ENCODE measurements at regions not wholly inside any gene's neighbourhood (a gene's known extent, or its start where the extent isn't known, plus 50 kb on each side); places are given as distances from the start of the nearest gene placed in this dataset.
"Not testable (repeated sequence)": the region's sequence is repeated elsewhere in the genome, so short reads cannot be mapped to it uniquely, and the experiment has no call there.

- H3K4me1 ChIP-seq; H3K9me3 ChIP-seq; H3K27ac ChIP-seq; H3K4me3 ChIP-seq; DNase-seq (ENCODE audit: low spot score in 2 of 2); H3K36me3 ChIP-seq; H3K27me3 ChIP-seq: not testable (repeated sequence)
- WGBS, result 29% methylated on average over 7 of the region's 59 CpGs
Observed at GRCh38 chr1:145505663-145506647, 80.6 kb upstream of the NBPF20 start.

DNA sequence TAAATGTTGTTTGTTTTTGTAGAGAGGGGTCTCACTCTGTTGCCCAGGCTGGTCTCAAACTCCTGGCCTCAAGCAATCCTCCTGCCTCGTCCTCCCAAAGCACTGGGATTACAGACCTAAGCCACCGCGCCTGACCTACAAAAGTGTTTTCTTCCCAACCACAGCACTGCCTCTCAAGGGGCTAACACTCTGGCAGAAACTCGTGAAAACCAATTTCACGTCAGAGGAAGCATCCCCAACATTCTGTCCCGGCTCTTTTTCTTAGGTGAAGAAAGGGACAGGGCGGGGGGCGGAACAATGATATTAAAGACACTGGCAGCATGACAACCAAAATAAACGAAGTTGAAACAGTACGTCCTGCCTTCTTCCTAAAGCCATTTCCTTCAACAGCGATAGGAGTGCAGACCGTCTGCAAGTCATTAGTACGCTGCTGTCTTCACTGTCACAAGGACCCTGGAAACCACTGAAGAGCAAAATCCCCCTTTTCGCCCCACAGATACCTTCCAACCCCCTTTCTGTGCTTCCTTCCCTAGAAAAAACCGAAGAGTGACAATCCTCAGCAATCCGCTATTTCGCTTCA lies 79.5 kb upstream of the NBPF20 start:
- not testable (repeated sequence) for H3K4me3 ChIP-seq; DNase-seq (ENCODE audit: low spot score in 2 of 2); H3K4me1 ChIP-seq; H3K36me3 ChIP-seq; H3K27me3 ChIP-seq; H3K27ac ChIP-seq; H3K9me3 ChIP-seq
- WGBS, result no CpG with 5 or more reads among the region's 17 CpGs

- not testable (repeated sequence) for DNase-seq (ENCODE audit: low spot score in 2 of 2); H3K4me1 ChIP-seq; H3K36me3 ChIP-seq; H3K4me3 ChIP-seq; H3K9me3 ChIP-seq; H3K27ac ChIP-seq; H3K27me3 ChIP-seq
- no CpG with 5 or more reads among the region's 2 CpGs for WGBS
Observed at GRCh38 chr1:145504310-145504709, 78.9 kb upstream of the NBPF20 start.

DNA sequence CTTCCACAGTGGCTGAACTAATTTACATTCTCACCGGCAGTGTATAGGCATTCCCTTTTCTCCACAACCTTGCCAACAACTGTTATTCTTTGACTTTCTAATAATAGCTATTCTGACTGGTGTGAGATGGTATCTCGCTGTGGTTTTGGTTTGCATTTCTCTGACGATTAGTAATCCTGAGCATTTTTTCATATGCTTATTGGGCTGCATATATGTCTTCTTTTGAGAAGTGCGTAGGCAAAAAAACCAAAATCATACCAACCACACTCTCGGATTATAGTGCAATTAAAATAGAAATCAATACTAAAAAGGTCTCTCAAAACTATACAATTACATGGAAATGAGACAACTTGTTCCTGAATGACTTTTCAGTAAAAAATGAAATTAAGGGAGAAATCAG lies 74.8 kb upstream of the NBPF20 start:
- not testable (repeated sequence) for DNase-seq (ENCODE audit: low spot score in 2 of 2); H3K27me3 ChIP-seq; H3K9me3 ChIP-seq; H3K27ac ChIP-seq; H3K4me3 ChIP-seq; H3K36me3 ChIP-seq; H3K4me1 ChIP-seq
- no CpG with 5 or more reads among the region's 5 CpGs for WGBS

GRCh38 chr1:145495077-145495871 lies 69.9 kb upstream of the NBPF20 start:
- 55% methylated on average over 5 of the region's 7 CpGs for WGBS
- H3K27me3 ChIP-seq; DNase-seq (ENCODE audit: low spot score in 2 of 2); H3K36me3 ChIP-seq; H3K27ac ChIP-seq; H3K9me3 ChIP-seq; H3K4me3 ChIP-seq; H3K4me1 ChIP-seq: not testable (repeated sequence)

DNA sequence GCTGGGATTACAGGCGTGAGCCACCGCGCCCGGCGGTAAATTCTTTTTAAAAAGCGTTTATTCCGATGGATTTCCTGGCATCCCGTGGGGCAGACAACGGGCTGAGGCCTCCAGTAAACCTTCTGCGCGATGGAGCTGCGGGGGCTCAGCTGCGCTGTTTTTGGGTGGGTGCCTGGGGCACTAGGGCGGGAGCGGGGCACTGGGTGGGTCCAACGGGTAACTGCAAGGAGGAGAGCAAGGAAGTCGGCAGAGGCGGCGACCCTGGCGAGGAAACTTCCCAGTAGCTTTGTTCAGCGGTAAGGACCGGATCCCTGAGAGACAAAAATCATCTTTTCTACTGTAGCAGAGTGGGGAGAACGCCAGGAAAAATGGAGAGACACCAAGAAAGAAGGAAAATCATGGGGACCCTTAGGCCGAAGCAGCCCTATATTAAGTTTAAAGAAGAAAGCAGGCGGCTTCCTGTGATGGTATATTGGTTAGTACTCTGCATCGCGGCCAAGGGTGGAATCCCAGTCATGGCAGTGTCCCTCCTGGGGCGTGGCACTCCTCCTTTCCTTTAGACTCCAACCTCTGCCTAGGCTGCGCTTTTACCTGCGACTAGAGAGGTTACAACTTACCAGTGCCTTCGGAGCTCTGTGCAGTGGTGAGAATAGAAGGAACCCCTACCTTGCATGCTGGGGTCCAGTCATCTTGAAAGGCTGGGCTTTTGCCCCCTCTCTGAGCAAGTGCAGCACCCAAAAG lies 63.0 kb upstream of the NBPF20 start:
- not testable (repeated sequence) for H3K9me3 ChIP-seq; H3K4me3 ChIP-seq; H3K4me1 ChIP-seq; DNase-seq (ENCODE audit: low spot score in 2 of 2); H3K27ac ChIP-seq; H3K36me3 ChIP-seq
- peaks cover 15% of the 10 kb centered on the region for H3K27me3 ChIP-seq
- WGBS, result no CpG with 5 or more reads among the region's 31 CpGs

GRCh38 chr1:145487156-145487555 lies 61.8 kb upstream of the NBPF20 start:
- not testable (repeated sequence) for DNase-seq (ENCODE audit: low spot score in 2 of 2); H3K27ac ChIP-seq; H3K36me3 ChIP-seq; H3K4me1 ChIP-seq; H3K9me3 ChIP-seq
- peak overlapping the region; percentile 30 for H3K4me3 ChIP-seq
- no CpG with 5 or more reads among the region's 36 CpGs for WGBS
- peaks cover 15% of the 10 kb centered on the region for H3K27me3 ChIP-seq

DNA sequence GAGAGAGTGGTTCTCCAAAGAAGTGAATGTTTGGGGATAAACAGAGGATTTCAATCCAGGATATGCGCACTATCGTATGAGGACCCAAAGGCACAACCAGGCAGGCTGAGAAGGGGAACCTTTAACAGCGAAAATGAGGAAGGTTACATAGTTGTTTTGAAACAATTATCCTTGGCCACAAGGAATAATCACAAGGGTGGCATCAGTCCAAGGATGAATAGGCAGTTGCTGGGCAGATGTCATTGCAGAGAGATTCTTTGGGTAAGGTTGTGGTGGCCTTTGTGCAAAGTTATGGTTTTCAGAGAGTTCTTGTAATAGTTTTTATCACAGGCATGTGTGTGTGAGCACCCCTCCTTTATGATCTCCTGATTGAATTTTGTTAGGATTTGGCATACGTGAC lies 58.9 kb upstream of the NBPF20 start:
- H3K4me3 ChIP-seq; H3K9me3 ChIP-seq; H3K4me1 ChIP-seq; H3K36me3 ChIP-seq; DNase-seq (ENCODE audit: low spot score in 2 of 2); H3K27ac ChIP-seq: not testable (repeated sequence)
- 60% methylated on average over 3 of the region's 4 CpGs for WGBS
- H3K27me3 ChIP-seq, result peaks cover 15% of the 10 kb centered on the region

DNA sequence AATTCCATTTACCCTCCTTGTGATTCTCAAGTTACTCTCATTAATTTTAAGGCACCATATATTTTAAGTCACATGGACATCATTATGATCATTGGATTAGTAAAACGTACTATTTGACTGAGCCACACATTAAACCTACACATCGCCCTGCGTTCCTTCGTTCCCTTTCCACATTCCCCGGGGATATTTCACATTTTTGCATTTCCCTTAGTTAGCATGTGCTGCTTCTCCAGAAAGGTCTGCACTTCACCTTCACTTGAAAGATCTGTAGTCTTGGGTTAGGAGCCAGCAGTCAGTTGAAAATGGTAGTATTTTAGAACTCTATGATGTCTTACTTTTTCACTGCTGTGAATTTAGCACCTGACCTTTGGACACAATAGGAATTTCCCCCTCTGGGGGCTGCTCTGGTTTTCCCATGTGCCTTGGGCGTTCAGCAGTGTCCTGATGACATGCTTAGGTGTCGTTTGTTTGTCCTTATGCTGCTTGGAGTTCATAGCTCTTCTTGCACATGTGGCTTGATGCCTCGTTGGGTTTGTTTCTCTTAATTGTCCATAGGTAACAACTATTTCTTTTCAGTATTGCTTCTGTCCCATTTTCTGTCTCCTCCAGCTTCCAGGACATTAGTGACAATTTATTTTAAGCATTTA lies 56.9 kb upstream of the NBPF20 start:
- not testable (repeated sequence) for H3K36me3 ChIP-seq; H3K9me3 ChIP-seq; H3K4me1 ChIP-seq; H3K27ac ChIP-seq; DNase-seq (ENCODE audit: low spot score in 2 of 2); H3K4me3 ChIP-seq
- H3K27me3 ChIP-seq, result peaks cover 15% of the 10 kb centered on the region
- WGBS, result 18% methylated on average over 8 of the region's 8 CpGs

DNA sequence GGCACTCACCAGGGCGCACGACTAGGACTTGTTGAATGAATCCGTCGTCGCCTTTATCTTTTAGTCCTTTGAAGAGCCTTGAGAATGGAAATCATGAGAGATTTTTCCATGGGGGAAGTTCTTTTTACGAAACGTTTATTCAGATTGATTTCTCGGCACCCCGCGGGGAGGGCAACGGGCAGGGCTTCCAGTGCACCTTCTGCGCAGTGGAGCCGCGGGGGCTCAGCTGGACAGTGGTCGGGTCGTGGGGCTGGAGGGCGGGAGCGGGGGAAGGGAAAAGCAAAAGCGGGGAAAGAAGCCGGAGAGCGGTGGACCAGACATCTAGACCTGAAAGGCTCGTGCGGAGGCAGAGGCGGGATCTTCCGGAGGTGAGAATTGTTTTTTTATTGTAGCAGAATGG lies 50.6 kb upstream of the NBPF20 start:
- not testable (repeated sequence) for H3K4me1 ChIP-seq
- 1% methylated on average over 20 of the region's 25 CpGs for WGBS

GRCh38 chr1:145475369-145475915 lies 50.0 kb upstream of the NBPF20 start:
- Histone ChIP-seq H3K27me3 (peaks cover 23% of the 10 kb centered on the region), H3K4me3 (peak overlapping the region; percentile 30)
- H3K9me3 ChIP-seq; H3K36me3 ChIP-seq; H3K4me1 ChIP-seq; H3K27ac ChIP-seq; DNase-seq (ENCODE audit: low spot score in 2 of 2): not testable (repeated sequence)
- no CpG with 5 or more reads among the region's 41 CpGs for WGBS

More for the DNA sequence above, 50.6 kb upstream of the NBPF20 start:
- H3K36me3 ChIP-seq; H3K9me3 ChIP-seq; DNase-seq (ENCODE audit: low spot score in 2 of 2); H3K27ac ChIP-seq: not testable (repeated sequence)
- peaks cover 23% of the 10 kb centered on the region for H3K27me3 ChIP-seq
- peak overlapping the region; percentile 30 for H3K4me3 ChIP-seq

Data from suprapubic skin (tissue), 4 donors.